ENCODE measurements at regions not wholly inside any gene's neighbourhood (a gene's known extent, or its start where the extent isn't known, plus 50 kb on each side); places are given as distances from the start of the nearest gene placed in this dataset.
"Not testable (repeated sequence)": the region's sequence is repeated elsewhere in the genome, so short reads cannot be mapped to it uniquely, and the experiment has no call there.

DNA sequence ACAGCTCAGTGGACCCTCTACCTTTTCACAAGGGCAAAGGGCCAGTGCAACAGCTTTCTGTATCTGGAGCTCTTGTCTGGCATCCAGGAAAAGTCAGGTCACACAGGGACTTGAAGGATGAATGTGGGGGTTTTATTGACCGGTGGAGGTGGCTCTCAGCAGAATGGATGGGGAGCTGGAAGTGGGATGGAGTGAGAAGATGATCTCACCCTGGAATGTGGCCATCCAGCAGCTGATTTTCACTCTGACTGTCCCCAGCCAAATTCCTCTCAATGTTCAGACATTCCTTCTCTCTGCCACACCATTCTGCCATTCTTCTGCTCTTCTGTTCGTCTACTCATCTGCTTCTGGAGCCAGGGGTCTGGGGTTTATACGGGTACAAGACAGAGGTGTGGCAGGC, 1119.9 kb downstream of the TAF11L14 start:
- H3K27ac Mint-ChIP-seq = no peak overlapping the region
- H3K4me1 Mint-ChIP-seq = peaks cover 4% of the 10 kb centered on the region
- no peaks in the 10 kb centered on the region for H3K9me3 Mint-ChIP-seq
- H3K4me3 Mint-ChIP-seq = no peak overlapping the region
- no peak for ATAC-seq (ENCODE audit: low read depth)
- no peaks in the 10 kb centered on the region for H3K27me3 Mint-ChIP-seq
- no peaks in the 10 kb centered on the region for H3K36me3 Mint-ChIP-seq
- no peak for DNase-seq (ENCODE audit: low spot score in 2 of 2)

DNA sequence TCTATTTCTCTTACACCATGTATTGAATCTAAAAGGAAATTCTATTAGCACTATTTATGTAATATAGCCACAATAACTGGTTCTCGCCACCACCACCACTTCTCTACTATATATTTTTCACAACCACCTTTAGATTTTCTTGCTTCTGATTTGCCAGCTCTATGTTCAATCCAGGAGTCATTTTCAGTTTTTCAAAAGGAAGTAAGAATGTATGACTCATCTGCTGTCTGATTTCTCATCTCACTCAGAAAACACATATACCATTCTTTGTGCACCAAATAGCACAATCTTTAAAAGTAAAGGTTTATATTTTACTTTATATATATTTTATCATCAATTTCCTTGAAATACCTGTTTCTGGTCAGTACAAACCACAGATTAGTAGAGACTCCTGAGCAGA, 1127.5 kb downstream of the TAF11L14 start:
- Mint-ChIP-seq H3K27ac (no peak overlapping the region), H3K36me3 (no peaks in the 10 kb centered on the region), H3K9me3 (no peaks in the 10 kb centered on the region), H3K4me3 (no peak overlapping the region), H3K27me3 (no peaks in the 10 kb centered on the region), H3K4me1 (no peaks in the 10 kb centered on the region)
- DNase-seq (ENCODE audit: low spot score in 2 of 2) = no peak
- no peak for ATAC-seq (ENCODE audit: low read depth)

GRCh38 chr5:18764161-18764560, 1129.9 kb downstream of the TAF11L14 start:
- Mint-ChIP-seq H3K4me1 (no peaks in the 10 kb centered on the region), H3K27me3 (no peaks in the 10 kb centered on the region), H3K27ac (no peak overlapping the region), H3K36me3 (no peaks in the 10 kb centered on the region), H3K9me3 (no peaks in the 10 kb centered on the region), H3K4me3 (no peak overlapping the region)
- DNase-seq (ENCODE audit: low spot score in 2 of 2) (no peak), ATAC-seq (ENCODE audit: low read depth) (no peak)

DNA sequence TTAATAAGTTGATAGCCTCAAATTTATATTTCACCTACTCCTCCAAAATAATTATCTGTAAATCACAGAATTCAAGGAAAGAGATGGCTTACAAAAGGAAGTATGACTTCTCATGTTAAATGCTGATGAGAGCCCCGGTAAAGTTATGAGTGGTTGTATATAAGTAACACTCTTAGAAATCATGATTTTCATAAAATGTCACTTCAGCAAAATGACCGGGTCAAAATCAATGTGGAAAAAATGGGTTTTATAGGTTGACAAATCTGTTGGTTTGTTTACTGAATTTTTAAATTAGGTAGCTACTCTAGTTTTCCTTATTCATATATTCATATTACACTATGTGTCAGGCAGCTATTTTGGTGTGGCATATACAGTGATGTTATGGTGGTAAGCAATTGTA, 1131.0 kb downstream of the TAF11L14 start:
- Mint-ChIP-seq H3K36me3 (no peaks in the 10 kb centered on the region), H3K4me3 (no peak overlapping the region), H3K27me3 (no peaks in the 10 kb centered on the region), H3K9me3 (no peaks in the 10 kb centered on the region), H3K4me1 (no peaks in the 10 kb centered on the region), H3K27ac (no peak overlapping the region)
- DNase-seq (ENCODE audit: low spot score in 2 of 2) = no peak
- ATAC-seq (ENCODE audit: low read depth) = no peak

DNA sequence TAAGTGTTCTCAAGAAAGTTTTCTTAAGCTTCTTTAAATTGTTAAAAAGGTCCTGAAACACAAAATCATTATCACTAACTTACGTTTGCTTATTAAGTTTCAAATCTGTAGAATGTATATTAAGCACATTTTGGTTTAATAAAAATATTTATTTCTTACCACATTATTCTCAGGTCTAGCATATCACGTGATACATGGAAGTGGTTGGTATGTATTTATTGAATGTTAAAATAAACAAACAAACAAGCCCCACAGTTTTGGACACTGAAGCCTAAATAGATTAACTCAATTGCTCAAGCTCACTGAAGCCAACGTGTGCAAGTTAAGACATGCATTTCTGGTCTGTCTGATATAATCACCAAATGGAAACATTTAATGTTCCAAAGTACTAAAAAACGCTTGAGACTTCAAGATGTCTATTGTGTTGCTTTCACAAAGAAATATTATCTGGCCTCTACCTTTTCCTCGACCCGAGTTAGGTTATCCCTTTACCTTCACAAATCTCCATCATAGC, 1136.9 kb downstream of the TAF11L14 start:
- DNase-seq (ENCODE audit: low spot score in 2 of 2) (no peak), ATAC-seq (ENCODE audit: low read depth) (no peak)
- Mint-ChIP-seq H3K4me3 (no peak overlapping the region), H3K4me1 (peaks cover 3% of the 10 kb centered on the region), H3K9me3 (no peaks in the 10 kb centered on the region), H3K27ac (no peak overlapping the region), H3K36me3 (no peaks in the 10 kb centered on the region), H3K27me3 (no peaks in the 10 kb centered on the region)

- Mint-ChIP-seq H3K27ac (no peak overlapping the region), H3K36me3 (no peaks in the 10 kb centered on the region), H3K4me1 (peaks cover 3% of the 10 kb centered on the region), H3K9me3 (no peaks in the 10 kb centered on the region), H3K27me3 (no peaks in the 10 kb centered on the region), H3K4me3 (no peak overlapping the region)
- ATAC-seq (ENCODE audit: low read depth) = no peak
- no peak for DNase-seq (ENCODE audit: low spot score in 2 of 2)
These were observed 1138.2 kb downstream of the TAF11L14 start for GRCh38 chr5:18772475-18772874.

DNA sequence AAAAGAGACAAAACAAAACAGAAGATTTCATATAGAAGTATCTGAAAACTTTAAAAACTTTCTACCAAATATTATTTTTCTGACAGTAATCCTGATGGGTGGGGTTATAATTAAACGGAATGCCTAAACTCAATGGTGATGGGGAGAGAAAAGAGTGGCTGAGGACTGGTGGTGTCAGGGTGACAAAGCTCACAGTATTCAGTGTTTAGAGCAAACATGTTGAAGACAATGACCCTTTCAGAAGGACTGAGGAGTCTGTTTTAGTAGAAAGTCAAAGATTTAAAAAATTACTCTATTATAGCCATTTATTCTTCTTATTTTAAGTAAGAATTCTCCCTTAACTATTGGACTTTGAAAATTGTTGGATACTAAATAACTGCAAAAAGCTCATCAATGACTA, 1144.0 kb downstream of the TAF11L14 start:
- DNase-seq (ENCODE audit: low spot score in 2 of 2) (no peak), ATAC-seq (ENCODE audit: low read depth) (no peak)
- H3K36me3 Mint-ChIP-seq = no peaks in the 10 kb centered on the region
- H3K27me3 Mint-ChIP-seq = no peaks in the 10 kb centered on the region
- H3K27ac Mint-ChIP-seq = no peak overlapping the region
- no peaks in the 10 kb centered on the region for H3K4me1 Mint-ChIP-seq
- H3K9me3 Mint-ChIP-seq = peaks cover 2% of the 10 kb centered on the region
- H3K4me3 Mint-ChIP-seq = no peak overlapping the region

GRCh38 chr5:18789218-18789998, 1155.1 kb downstream of the TAF11L14 start:
- H3K9me3 Mint-ChIP-seq = no peaks in the 10 kb centered on the region
- ATAC-seq (ENCODE audit: low read depth) = no peak
- H3K4me3 Mint-ChIP-seq = no peak overlapping the region
- H3K36me3 Mint-ChIP-seq = no peaks in the 10 kb centered on the region
- DNase-seq (ENCODE audit: low spot score in 2 of 2) = no peak
- H3K27me3 Mint-ChIP-seq = peaks cover 2% of the 10 kb centered on the region
- H3K4me1 Mint-ChIP-seq = no peaks in the 10 kb centered on the region
- H3K27ac Mint-ChIP-seq = no peak overlapping the region

DNA sequence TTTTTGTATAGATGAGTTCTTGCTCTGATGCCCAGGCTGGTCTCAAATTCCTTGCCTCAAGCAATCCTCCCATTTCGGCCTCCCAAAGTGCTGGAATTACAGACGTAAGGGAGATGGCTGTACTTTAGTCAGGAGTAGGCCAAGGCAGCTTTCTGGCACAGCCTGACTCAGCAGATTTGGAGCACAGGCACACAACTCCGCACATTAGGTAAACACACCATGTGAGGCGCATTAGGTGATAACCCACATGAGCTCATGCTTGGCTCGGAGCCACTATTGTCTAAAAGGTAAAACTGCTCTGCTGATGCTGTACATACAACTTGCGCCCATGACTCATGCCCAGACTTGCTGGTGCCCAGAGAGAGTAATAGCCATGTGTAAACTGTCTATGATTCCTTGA, 1157.9 kb downstream of the TAF11L14 start:
- no peak for DNase-seq (ENCODE audit: low spot score in 2 of 2)
- peaks cover 2% of the 10 kb centered on the region for H3K27me3 Mint-ChIP-seq
- no peak overlapping the region for H3K4me3 Mint-ChIP-seq
- ATAC-seq (ENCODE audit: low read depth) = no peak
- H3K36me3 Mint-ChIP-seq = no peaks in the 10 kb centered on the region
- no peak overlapping the region for H3K27ac Mint-ChIP-seq
- H3K9me3 Mint-ChIP-seq = no peaks in the 10 kb centered on the region
- no peaks in the 10 kb centered on the region for H3K4me1 Mint-ChIP-seq

DNA sequence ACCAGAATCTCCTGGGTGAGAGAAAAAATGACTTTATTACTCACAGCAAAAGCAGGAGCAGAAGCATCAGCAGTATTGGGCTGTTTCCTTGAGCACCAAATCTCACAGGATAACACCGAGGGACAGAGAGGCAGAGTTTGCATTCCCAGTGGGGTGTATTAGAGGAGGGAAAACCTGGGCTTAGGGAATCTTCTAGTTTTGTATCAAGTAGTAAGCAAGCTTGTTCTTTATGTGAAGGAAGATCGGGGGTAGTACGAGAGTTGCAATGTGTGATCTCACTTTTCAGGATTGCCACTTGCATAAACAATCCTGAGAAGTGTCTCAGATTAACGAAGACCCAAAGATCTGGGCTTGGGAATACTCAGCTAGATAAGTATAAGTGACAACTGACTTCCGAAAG, 1163.0 kb downstream of the TAF11L14 start:
- H3K27me3 Mint-ChIP-seq = peaks cover 2% of the 10 kb centered on the region
- no peak overlapping the region for H3K27ac Mint-ChIP-seq

DNA sequence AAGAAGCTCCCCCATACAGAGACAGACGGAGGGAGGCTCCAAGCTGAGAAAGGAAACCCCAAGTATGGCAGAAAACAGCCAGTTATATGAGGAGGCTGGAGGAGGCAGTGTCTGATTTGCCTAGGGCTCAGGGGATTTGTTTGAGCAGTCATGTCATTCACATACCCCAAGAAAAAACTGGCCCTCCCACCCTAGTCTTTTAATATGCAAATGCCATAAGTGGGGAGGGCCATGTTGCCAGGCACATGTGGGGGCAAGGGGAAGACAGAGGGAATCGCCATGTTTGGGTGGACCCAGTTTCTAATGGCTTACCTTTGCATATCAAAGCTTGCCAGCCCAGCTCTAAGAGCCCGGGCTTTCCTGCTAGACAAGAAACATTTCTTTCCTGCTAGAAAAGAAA, 1163.8 kb downstream of the TAF11L14 start:
- Mint-ChIP-seq H3K4me1 (peaks cover 3% of the 10 kb centered on the region), H3K36me3 (no peaks in the 10 kb centered on the region), H3K4me3 (no peak overlapping the region), H3K27ac (no peak overlapping the region), H3K27me3 (peaks cover 2% of the 10 kb centered on the region), H3K9me3 (no peaks in the 10 kb centered on the region)
- DNase-seq (ENCODE audit: low spot score in 2 of 2) (no peak), ATAC-seq (ENCODE audit: low read depth) (no peak)

More for the DNA sequence above, 1163.0 kb downstream of the TAF11L14 start:
- DNase-seq (ENCODE audit: low spot score in 2 of 2) (no peak), ATAC-seq (ENCODE audit: low read depth) (no peak)
- Mint-ChIP-seq H3K9me3 (no peaks in the 10 kb centered on the region), H3K4me3 (no peak overlapping the region), H3K4me1 (peaks cover 3% of the 10 kb centered on the region), H3K36me3 (no peaks in the 10 kb centered on the region)

DNA sequence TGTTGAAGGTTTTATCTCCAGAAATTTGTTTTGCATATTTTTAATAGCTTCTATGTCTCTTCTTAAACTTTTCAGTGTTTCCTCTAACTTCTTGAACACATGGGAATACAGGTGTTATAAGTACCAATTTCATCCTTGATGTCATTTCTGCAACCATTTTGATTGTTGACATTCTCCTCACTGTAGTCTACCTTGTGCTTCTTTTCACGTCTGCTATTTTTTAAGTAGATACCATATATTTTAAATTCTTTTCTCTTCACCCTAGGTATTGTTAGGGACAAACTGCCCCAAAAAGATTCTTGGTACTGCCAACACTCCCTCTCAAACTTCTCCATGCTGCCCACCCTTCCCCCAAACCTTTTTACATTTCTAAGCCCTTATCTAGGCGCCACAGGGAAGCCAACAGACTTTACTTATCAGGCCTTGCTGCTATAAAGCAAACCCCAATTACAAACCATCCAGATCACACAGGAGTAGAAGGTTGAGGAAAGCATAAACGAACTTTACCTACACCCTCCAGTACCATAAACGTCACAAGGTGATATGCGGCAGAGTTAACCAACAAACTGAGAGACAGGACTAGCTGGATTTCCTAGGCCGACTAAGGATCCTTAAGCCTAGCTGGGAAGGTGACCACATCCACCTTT, 1165.3 kb downstream of the TAF11L14 start:
- H3K4me3 Mint-ChIP-seq = no peak overlapping the region
- no peaks in the 10 kb centered on the region for H3K27me3 Mint-ChIP-seq
- H3K9me3 Mint-ChIP-seq = no peaks in the 10 kb centered on the region
- ATAC-seq (ENCODE audit: low read depth) (no peak), DNase-seq (ENCODE audit: low spot score in 2 of 2) (no peak)
- peaks cover 3% of the 10 kb centered on the region for H3K4me1 Mint-ChIP-seq
- H3K36me3 Mint-ChIP-seq = no peaks in the 10 kb centered on the region
- no peak overlapping the region for H3K27ac Mint-ChIP-seq

DNA sequence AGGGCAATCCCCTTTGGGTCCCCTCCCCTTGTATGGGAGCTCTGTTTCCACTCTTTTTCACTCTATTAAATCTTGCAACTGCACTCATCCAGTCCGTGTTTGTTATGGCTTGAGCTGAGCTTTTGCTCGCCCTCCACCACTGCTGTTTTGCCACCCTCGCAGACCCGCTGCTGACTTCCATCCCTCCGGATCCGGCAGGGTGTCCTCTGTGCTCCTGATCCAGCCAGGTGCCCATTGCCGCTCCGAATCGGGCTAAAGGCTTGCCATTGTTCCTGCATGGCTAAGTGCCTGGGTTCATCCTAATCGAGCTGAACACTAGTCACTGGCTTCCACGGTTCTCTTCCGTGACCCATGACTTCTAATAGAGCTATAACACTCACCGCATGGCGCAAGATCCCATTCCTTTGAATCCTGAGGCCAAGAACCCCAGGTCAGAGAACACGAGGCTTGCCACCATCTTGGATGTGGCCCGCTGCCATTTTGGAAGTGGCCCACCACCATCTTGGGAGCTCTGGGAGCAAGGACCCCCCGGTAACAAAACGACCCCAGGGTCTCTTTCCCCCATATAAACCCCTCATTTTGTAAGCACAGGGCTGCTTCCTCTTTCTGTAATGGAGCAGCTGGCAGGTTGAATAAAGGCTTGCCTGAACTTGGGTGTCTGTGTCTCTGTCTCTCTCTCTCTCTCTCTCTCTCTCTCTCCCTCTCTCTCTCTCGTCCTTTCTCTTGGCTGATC, 1166.2 kb downstream of the TAF11L14 start:
- Mint-ChIP-seq H3K4me1 (peaks cover 3% of the 10 kb centered on the region), H3K27ac (no peak overlapping the region), H3K27me3 (no peaks in the 10 kb centered on the region), H3K9me3 (no peaks in the 10 kb centered on the region), H3K4me3 (no peak overlapping the region), H3K36me3 (no peaks in the 10 kb centered on the region)
- DNase-seq (ENCODE audit: low spot score in 2 of 2) = no peak
- ATAC-seq (ENCODE audit: low read depth) = no peak

- not testable (repeated sequence) for DNase-seq (ENCODE audit: low spot score in 2 of 2); H3K27ac Mint-ChIP-seq; H3K4me1 Mint-ChIP-seq; H3K9me3 Mint-ChIP-seq; H3K27me3 Mint-ChIP-seq; H3K36me3 Mint-ChIP-seq; H3K4me3 Mint-ChIP-seq; ATAC-seq (ENCODE audit: low read depth)
These were observed 1167.2 kb downstream of the TAF11L14 start for GRCh38 chr5:18801413-18801812.
